Activated naive CD4-positive, alpha-beta T cell treated with anti-CD3 and anti-CD28 coated beads, Interleukin-2, amount 50 U/mL, for 72 hours (primary cell): ENCODE measurements at regions not wholly inside any gene's neighbourhood (a gene's known extent, or its start where the extent isn't known, plus 50 kb on each side); places are given as distances from the start of the nearest gene placed in this dataset.
"Not testable (repeated sequence)": the region's sequence is repeated elsewhere in the genome, so short reads cannot be mapped to it uniquely, and the experiment has no call there.

Experiments used
- ATAC-seq, 2 donors: fragments of 150-1000 bp; cut with Tn5 transposase; 2 replicates each; pipeline ENCODE4 v1.10.0; 2021; ENCODE audit warnings: mild to moderate bottlenecking in 2 of 2, moderate library complexity in 2 of 2
- DNase-seq, 2 donors: peaks; one replicate each; pipeline ENCODE4 v3.0.0; 2021 to 2022; ENCODE audit warnings: low spot score in 2 of 2
- H3K27ac Mint-ChIP-seq, 2 donors: one replicate each; pipeline ENCODE4 v1.8.0; 2022; ENCODE audit warnings: mild to moderate bottlenecking in 2 of 2, mixed read lengths in 2 of 2
- H3K36me3 Mint-ChIP-seq, 2 donors: one replicate each; pipeline ENCODE4 v1.8.0; 2022; ENCODE audit warnings: mixed read lengths in 2 of 2
- H3K9me3 Mint-ChIP-seq, 2 donors: one replicate each; pipeline ENCODE4 v1.8.0; 2022; ENCODE audit warnings: mixed read lengths in 2 of 2

DNA sequence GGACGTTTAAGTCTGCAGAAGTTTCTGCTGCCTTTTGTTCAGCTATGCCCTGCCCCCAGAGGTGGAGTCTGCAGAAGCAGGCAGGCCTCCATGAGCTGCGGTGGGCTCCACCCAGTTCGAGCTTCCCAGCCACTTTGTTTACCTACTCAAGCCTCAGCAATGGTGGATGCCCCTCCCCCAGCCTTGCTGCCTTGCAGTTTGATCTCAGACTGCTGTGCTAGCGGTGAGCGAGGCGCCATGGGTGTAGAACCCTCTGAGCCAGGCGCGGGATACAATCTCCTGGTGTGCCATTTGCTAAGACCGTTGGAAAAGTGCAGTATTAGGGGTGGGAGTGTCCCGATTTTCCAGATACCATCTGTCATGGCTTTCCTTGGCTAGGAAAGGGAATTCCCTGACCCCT lies 351.4 kb upstream of the MTNR1B start:
- H3K27ac Mint-ChIP-seq, ATAC-seq, H3K36me3 Mint-ChIP-seq, DNase-seq: not testable (repeated sequence)
- H3K9me3 Mint-ChIP-seq = peaks cover 9 to 12% of the 10 kb centered on the region in 2 donors

DNA sequence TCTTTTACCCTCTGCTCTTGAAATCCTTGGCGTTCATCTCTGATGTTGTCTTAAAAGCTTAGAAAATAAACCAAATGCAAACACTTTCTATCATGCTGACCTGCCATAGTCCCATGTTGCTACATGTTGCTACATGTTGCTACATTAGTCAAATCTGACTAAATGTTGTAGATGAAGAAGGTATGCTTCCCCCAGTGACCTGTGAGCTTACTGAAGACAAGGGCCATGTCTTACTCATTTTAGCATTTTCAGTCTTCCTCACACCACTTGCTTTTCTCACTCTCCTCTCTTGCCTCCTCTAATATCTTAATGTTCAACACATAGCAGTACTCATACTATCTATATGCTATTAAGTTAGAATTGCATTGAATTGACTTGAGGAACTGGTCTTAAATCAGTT lies 346.4 kb upstream of the MTNR1B start:
- Mint-ChIP-seq H3K27ac (no peak overlapping the region), H3K9me3 (peaks cover 3 to 9% of the 10 kb centered on the region in 2 donors), H3K36me3 (no peaks in the 10 kb centered on the region)
- ATAC-seq (no peak), DNase-seq (no peak)

DNA sequence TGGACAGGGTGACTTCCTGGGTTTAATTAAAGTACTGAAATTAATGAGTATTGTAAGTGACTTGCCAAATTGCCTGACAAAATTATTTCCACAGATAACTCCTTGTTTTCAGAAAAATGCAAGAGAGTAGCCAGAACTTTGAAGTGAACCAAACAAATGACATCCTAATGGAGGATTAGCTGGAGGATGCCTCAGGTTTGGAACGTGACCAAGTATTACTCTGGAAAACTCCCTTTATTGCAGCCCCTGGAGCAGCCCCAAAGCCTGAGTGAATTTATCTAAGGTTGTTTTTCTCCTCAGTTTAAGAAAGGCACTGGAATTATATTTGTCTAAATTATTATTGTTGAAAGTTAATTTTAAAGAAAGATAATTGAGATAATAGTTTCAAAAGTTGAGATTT lies 343.6 kb upstream of the MTNR1B start:
- Mint-ChIP-seq H3K27ac (no peak overlapping the region), H3K9me3 (peaks cover 12 to 14% of the 10 kb centered on the region in 2 donors), H3K36me3 (no peaks in the 10 kb centered on the region)
- ATAC-seq (no peak), DNase-seq (no peak)

DNA sequence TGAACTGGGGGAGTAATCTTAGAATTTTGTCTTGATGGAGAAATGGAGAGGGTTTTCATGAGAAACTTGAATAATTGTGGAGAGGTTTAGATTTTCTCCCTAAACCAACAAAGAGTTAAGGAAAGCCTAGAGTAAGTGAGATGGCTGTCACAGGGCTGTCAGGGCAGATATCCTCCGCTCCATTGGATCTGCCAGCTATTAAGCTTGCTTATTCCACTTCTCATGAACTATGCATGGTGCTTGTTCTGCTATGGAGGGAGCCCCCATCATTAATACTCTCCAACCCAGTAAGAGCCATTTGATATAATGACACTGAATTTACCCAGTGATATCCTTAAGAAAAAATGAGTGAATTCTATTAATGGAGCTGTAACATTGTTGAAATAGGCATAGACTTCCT lies 342.8 kb upstream of the MTNR1B start:
- DNase-seq (no peak), ATAC-seq (no peak)
- Mint-ChIP-seq H3K27ac (no peak overlapping the region), H3K9me3 (peaks cover 14 to 17% of the 10 kb centered on the region in 2 donors), H3K36me3 (no peaks in the 10 kb centered on the region)

DNA sequence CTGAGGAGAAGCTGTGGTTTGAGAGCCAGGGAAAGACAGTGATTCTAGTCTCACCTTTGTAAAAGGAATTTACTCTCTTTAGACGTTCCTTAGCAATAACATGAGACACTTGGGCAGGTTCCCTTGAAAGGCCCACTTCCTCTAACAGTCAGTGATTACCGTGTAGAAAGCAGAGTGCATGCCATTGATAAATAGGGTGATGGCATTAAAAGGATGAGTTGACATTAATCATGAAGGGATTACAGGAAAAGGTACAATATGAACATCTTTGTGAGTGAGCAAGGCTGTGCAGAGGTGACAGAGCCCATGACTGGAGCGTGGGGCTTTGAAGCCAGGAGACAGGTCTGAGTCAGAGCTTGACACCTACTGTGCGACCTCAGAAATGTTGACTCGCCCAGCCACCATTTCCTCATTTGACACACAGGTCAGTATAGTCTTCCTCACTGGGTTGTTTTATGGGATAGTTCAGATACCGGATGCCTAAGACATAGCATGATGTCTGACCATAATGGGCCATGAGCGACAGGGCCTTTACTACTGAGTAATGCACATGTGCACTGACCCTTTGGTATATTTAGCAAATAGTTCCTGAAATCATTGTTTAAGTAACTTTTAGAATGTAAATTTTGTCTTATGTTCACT lies 341.7 kb upstream of the MTNR1B start:
- Mint-ChIP-seq H3K36me3 (no peaks in the 10 kb centered on the region), H3K27ac (no peak overlapping the region), H3K9me3 (peaks cover 13 to 17% of the 10 kb centered on the region in 2 donors)
- ATAC-seq (peak in 1 of 2 donors; percentile 34), DNase-seq (no peak)

DNA sequence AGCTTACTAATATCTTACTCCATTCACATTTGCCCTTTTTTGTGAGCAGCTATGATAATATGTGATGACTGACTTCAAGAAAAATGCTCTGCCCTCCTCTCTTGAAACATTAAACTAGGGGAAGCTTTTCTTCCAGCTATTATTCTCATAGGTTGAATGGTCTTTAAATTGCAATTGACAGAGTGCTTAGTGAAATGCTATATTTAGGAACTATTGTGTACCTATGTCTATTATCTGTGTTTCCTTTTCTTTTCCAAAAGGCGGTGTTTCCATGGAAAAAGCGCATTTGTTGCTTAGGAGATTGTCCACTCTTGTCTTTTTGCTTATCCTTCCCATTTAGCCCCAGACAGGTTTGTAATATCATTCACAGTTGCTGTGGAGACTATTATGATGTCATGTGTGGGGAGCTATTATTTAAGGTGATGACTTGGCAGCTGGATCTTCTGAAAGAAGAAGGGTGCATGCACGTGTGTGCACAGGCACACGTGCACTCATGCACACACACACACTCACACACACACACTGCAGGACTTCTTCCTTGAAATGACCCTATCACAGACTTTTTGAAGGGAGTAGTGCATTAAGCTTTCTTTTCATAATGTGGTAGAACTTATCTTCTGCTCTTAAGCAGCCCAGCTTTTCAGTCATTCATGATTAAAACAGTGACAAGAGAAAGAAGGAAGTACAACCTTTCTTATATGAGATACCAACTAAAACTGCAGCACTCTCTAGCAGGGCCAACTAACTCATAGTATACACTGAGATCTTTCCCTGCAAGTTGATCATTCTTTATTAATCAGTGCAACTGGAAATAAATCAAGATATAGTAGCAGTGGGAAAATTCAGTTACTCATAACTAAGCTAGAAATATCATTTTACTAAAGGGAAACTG lies 340.8 kb upstream of the MTNR1B start:
- no peaks in the 10 kb centered on the region for H3K36me3 Mint-ChIP-seq
- no peak for DNase-seq

DNA sequence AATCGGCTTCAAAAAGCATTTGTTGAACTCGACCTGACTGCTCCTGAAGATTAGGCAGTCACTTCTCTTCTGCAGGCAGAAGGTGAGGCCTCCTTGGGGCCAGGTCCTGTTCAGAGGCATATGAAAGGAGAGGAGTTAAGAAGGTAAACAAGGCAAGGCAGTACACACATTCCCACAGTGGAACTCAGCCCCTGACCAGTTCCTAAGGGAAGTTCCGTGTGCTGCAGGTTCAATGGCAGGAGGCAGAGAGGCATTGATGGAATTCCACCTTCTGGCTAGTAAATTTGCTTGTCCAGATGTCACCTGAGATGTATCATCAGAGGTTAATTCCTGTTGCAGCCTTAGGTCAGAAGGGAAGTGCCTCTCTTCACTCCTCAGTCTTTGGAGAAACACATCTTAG lies 337.0 kb upstream of the MTNR1B start:
- Mint-ChIP-seq H3K36me3 (no peaks in the 10 kb centered on the region), H3K27ac (no peak overlapping the region), H3K9me3 (peaks cover 8 to 14% of the 10 kb centered on the region in 2 donors)
- no peak for DNase-seq
- ATAC-seq = no peak

More for the DNA sequence above, 340.8 kb upstream of the MTNR1B start:
- H3K27ac Mint-ChIP-seq = no peak overlapping the region
- no peak for ATAC-seq
- peaks cover 8 to 14% of the 10 kb centered on the region in 2 donors for H3K9me3 Mint-ChIP-seq

DNA sequence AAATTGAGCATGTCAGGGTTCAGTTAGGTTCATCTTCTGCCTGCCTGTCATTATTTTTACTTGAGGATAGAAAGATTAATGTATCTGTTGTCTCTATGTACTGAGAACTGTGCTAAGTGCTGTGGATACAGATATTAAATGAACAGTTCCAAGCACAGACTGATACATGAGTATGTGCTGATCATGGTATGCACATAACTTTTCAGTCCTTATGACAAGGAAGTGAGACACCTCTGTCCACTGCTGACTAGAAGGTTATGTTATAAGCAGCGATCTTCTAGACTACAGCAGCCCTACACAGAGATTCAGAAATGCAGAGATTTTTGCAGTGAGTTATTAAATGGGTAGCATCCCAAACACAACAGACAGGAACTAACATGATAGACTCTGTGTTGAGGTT lies 335.6 kb upstream of the MTNR1B start:
- peaks cover 8 to 14% of the 10 kb centered on the region in 2 donors for H3K9me3 Mint-ChIP-seq
- H3K27ac Mint-ChIP-seq = no peak overlapping the region
- no peaks in the 10 kb centered on the region for H3K36me3 Mint-ChIP-seq
- ATAC-seq (no peak), DNase-seq (no peak)

DNA sequence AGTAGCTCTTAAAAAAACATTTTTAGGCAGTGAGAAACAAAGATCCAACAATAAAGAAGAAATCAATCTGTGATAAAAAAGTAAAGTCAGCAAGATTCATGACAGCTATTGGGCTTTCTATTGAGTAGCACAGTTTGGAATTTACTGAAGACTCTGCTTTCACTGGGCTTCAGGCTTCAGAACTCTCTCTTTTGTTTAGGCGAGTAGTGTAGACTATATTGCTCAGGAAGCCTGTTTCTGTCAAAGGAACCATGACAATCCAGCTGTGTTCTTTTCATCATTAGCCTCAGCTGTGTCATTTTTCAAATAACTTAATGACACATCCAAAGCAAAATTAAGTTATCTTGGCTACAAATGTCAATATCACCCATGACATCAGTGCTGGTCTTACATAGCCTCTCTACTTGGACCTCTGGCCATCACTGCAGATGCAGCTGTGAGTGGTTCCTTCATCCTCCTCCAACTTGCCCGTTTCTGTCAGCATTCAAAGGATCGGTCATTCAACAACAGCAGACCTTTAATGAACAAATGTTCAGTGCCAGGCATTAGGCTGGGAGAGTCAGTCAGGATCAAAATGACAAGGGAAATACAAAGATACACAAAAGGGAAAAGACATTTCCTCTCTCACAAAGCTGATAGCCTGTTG lies 332.8 kb upstream of the MTNR1B start:
- no peak for ATAC-seq
- DNase-seq = no peak
- Mint-ChIP-seq H3K27ac (no peak overlapping the region), H3K9me3 (peaks cover 0 to 4% of the 10 kb centered on the region in 2 donors), H3K36me3 (no peaks in the 10 kb centered on the region)

DNA sequence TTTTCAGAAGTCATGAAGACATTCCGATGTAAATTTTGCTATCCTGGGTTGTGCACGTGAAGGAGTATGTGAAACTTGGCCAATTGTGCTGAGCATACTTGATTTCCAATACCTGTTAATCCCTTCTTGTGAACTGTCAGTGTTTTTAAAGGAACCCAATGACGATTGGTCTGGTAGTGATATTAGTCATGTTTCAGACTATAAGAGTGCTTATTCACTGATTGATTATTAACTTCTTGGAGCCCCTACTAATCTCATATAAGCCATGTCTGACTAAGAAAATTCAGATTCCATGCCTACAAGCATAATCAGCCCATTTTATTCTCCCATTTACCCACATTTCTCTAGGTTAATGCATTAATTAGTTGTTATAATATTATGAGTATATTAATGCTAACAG lies 330.8 kb upstream of the MTNR1B start:
- DNase-seq (no peak), ATAC-seq (no peak)
- Mint-ChIP-seq H3K9me3 (peaks cover 0 to 4% of the 10 kb centered on the region in 2 donors), H3K27ac (no peak overlapping the region), H3K36me3 (no peaks in the 10 kb centered on the region)

DNA sequence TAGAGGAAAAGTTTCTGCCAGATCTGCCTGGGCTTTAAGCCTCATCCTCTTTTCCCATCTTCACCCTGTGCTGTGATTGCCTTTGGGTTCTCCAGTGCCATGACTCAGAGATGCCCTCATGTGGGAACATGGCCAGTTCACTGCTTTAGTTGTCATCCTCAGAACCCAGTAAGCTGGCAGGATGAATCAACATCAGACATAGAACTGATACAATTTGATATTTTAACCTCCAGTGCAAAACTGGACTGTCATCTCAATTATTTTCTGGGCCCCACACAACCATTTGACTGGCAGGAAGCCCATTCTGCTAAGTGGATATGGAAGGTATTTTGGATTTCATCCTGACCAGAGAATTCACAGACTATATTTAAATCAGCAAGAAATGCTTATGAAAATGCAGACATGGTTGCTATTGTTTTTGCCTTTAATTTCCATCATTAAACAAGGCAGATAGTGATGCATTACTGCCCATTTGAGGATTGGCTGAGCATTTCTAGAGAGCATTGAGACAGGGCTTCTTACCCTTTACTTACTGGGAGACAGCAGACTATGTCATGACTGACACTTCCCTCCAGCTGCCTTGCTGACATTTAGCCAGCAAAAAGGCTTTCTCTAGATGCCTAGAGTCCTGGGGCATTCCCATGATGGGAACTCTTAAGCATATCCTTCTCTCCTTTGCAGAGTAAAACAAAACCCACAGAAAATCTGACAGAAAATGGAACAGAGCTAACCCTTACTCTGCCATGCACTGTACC lies 327.1 kb upstream of the MTNR1B start:
- peaks cover 0 to 4% of the 10 kb centered on the region in 2 donors for H3K9me3 Mint-ChIP-seq
- ATAC-seq = no peak
- DNase-seq = no peak
- no peak overlapping the region for H3K27ac Mint-ChIP-seq
- H3K36me3 Mint-ChIP-seq = no peaks in the 10 kb centered on the region

DNA sequence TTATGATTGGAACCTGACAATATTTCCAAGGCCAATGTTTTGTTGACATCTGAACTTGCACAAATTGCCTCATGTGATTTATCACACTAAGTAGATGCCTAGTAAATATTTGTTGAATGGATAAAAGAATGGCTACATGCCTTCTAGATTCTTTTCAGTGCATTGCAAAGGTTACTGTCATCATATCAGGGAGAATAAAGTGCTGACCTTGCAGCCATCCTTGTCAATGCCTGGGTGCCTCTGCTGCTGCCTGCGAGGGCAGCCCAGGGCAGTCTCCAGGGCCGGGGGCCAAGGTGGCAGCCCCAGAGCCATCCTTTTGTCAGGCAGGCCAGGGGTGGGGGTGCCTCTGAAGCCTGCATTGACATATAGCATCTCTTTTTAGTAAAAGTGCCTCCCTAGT lies 325.6 kb upstream of the MTNR1B start:
- Mint-ChIP-seq H3K27ac (no peak overlapping the region), H3K36me3 (no peaks in the 10 kb centered on the region), H3K9me3 (peaks cover 0 to 6% of the 10 kb centered on the region in 2 donors)
- no peak for DNase-seq
- no peak for ATAC-seq

DNA sequence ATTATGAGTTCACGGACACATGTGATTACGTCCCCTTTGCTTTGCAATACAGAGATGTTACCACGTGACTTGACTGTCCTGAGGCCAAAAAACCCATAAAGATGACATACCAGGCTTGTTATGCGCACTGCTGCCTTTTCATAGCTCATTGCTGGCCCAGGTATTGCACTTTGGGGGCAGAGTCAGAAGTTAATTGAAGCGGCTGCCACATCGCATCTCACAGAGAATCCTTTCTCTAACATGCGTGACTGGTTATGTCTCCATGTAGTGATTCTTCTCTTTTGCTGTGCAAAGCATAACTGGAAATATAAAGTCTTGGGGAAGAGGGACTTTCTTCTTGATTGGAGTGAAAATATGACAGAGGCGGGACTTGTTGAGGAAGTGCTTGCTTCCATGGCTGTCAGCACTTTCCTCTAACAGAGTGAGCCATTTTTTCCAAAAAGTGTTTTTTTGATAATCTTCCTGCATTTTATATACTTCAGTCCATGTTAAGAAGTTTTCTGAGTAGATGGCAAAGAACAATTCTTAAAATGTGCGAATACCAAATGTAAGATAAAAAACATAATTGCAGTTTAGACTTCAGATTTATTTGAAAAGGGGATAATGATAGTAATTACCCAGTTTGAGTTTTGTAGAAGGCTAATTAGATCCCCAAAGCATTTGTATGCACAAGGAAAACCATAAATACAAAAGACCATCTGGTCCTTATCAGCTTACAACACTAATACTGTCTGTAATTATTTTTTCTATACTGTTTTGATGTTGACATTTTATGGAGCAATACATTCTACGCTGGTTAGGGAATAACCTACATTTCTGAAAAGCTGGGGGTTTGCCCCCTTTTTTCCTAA lies 324.6 kb upstream of the MTNR1B start:
- ATAC-seq = no peak
- H3K9me3 Mint-ChIP-seq = peaks cover 0 to 8% of the 10 kb centered on the region in 2 donors
- H3K27ac Mint-ChIP-seq = no peak overlapping the region
- H3K36me3 Mint-ChIP-seq = no peaks in the 10 kb centered on the region
- DNase-seq = no peak

DNA sequence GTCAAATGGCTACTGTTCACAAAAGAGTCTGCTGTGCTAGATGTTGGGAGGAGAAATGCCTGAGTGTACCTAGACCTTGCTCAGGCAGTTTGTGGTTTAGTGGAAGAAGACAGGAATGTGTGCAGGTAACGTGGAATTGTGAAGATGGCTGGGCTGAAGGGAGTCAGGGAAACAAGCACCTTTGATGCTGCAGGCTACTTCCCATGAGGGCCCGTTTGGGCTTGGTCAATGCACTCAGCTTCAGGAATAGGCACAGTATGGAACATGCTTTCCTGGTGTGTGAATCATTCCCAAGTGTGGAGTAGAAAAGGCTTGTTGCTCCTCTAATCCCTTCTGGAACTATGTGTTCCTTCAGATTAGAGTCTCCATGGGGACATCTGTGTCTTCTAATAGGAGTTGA lies 318.3 kb upstream of the MTNR1B start:
- no peak for ATAC-seq
- H3K36me3 Mint-ChIP-seq = no peaks in the 10 kb centered on the region
- H3K27ac Mint-ChIP-seq = no peak overlapping the region
- DNase-seq = no peak
- peaks cover 0 to 4% of the 10 kb centered on the region in 2 donors for H3K9me3 Mint-ChIP-seq

DNA sequence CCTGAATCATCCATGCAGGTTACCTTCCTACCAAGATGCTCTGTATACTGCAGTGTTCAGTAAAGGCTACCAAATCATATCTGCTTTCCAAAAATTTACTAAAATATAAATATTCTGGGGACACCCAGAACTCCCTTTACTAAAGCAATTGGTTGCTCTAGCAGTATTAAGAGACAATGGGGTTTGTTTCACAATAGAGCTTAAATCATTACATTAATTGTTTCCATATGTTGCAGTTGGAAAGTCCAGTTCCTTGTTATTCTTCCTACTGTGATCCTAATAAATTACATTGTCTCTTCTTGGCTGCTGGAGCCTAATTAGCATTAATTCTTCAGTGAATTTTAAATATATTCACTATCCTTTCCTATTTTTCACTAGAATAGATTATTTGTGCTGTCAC lies 316.0 kb upstream of the MTNR1B start:
- no peak for DNase-seq
- H3K27ac Mint-ChIP-seq = no peak overlapping the region
- no peaks in the 10 kb centered on the region for H3K36me3 Mint-ChIP-seq
- peaks cover 4% of the 10 kb centered on the region in 2 donors for H3K9me3 Mint-ChIP-seq
- ATAC-seq = no peak

DNA sequence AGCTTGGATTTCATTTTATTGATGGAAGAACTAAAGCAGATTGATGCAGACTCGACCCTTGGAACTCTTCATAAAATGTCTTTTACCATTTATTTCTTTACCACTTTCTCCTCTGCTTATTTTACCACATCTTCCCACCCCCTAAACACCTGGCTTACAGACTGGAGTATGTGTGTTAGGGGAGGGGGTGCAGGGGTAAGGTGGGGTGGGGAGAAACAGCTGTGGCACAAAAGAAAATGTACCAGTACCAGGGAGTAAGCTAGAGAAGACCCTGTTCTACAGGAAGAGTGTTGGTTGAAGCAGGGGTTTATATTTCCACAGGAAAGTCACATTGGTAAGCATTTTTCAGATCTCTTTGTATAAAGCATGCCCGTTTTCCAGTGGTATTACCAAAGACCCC lies 312.7 kb upstream of the MTNR1B start:
- DNase-seq = no peak
- ATAC-seq = no peak
- no peaks in the 10 kb centered on the region for H3K36me3 Mint-ChIP-seq
- no peak overlapping the region for H3K27ac Mint-ChIP-seq
- H3K9me3 Mint-ChIP-seq = peaks cover 0 to 9% of the 10 kb centered on the region in 2 donors
